ENCODE measurements at regions not wholly inside any gene's neighbourhood (a gene's known extent, or its start where the extent isn't known, plus 50 kb on each side); places are given as distances from the start of the nearest gene placed in this dataset.
"Not testable (repeated sequence)": the region's sequence is repeated elsewhere in the genome, so short reads cannot be mapped to it uniquely, and the experiment has no call there.

GRCh38 chr11:90590286-90590685 is 367.4 kb upstream of the CHORDC1 start:
- DNase-seq: no peak

- DNase-seq: no peak
Measured at GRCh38 chr11:90589735-90590134, 366.9 kb upstream of the CHORDC1 start.

GRCh38 chr11:90587896-90588295 is 365.0 kb upstream of the CHORDC1 start:
- no peak for DNase-seq

- DNase-seq: no peak
Measured at GRCh38 chr11:90585491-90585890, 362.6 kb upstream of the CHORDC1 start.

- not testable (repeated sequence) for DNase-seq
Measured at GRCh38 chr11:90582999-90583398, 360.1 kb upstream of the CHORDC1 start.

- DNase-seq: no peak
Measured at GRCh38 chr11:90564531-90564930, 341.7 kb upstream of the CHORDC1 start.

- no peak for DNase-seq
Measured at GRCh38 chr11:90558328-90558865, 335.5 kb upstream of the CHORDC1 start.

- no peak for DNase-seq
Measured at GRCh38 chr11:90556606-90557005, 333.8 kb upstream of the CHORDC1 start.

GRCh38 chr11:90556026-90556425 is 333.2 kb upstream of the CHORDC1 start:
- DNase-seq: no peak

GRCh38 chr11:90555477-90555876 is 332.6 kb upstream of the CHORDC1 start:
- DNase-seq: no peak

GRCh38 chr11:90542092-90542491 is 319.2 kb upstream of the CHORDC1 start:
- no peak for DNase-seq

GRCh38 chr11:90536301-90536700 is 313.5 kb upstream of the CHORDC1 start:
- no peak for DNase-seq

- no peak for DNase-seq
Measured at GRCh38 chr11:90532125-90532524, 309.3 kb upstream of the CHORDC1 start.

- DNase-seq: no peak
Measured at GRCh38 chr11:90531001-90531400, 308.2 kb upstream of the CHORDC1 start.

GRCh38 chr11:90525962-90526361 is 303.1 kb upstream of the CHORDC1 start:
- no peak for DNase-seq

GRCh38 chr11:90512846-90513245 is 290.0 kb upstream of the CHORDC1 start:
- no peak for DNase-seq

- no peak for DNase-seq
Measured at GRCh38 chr11:90510839-90511238, 288.0 kb upstream of the CHORDC1 start.

- DNase-seq: no peak
Measured at GRCh38 chr11:90500922-90501568, 278.2 kb upstream of the CHORDC1 start.

GRCh38 chr11:90496722-90497121 is 273.9 kb upstream of the CHORDC1 start:
- no peak for DNase-seq

- DNase-seq: no peak
Measured at GRCh38 chr11:90493379-90493778, 270.5 kb upstream of the CHORDC1 start.

GRCh38 chr11:90491466-90491865 is 268.6 kb upstream of the CHORDC1 start:
- no peak for DNase-seq

GRCh38 chr11:90476442-90477007 is 253.7 kb upstream of the CHORDC1 start:
- DNase-seq: no peak

- DNase-seq: no peak
Measured at GRCh38 chr11:90468923-90469322, 246.1 kb upstream of the CHORDC1 start.

- DNase-seq: no peak
Measured at GRCh38 chr11:90465553-90465952, 242.7 kb upstream of the CHORDC1 start.
